Spleen (tissue), 7 donors: ENCODE measurements at regions not wholly inside any gene's neighbourhood (a gene's known extent, or its start where the extent isn't known, plus 50 kb on each side); places are given as distances from the start of the nearest gene placed in this dataset.

Source experiments
- POLR2A ChIP-seq, 3 donors: fragments of 450-650 bp; IDR thresholded peaks; one replicate each; pipeline ENCODE4 v1.5.1; 2017; ENCODE audit warnings: antibody characterized with exemption in 3 of 3, mild to moderate bottlenecking in 1 of 3
- POLR2AphosphoS5 ChIP-seq, 3 donors: sonication (generic); formaldehyde crosslinking; IDR thresholded peaks; one replicate each; pipeline ENCODE4 v1.5.1; 2017; ENCODE audit warnings: antibody characterized with exemption in 3 of 3
- TF ChIP-seq, protein P1 (sequence below), 11 experiments: fragments of 200-600 bp in 7 of 11; fragments of 450-650 bp in 4 of 11; sonication (generic) in 4 of 11; IDR thresholded peaks in 8 of 11; conservative IDR thresholded peaks in 3 of 11; 1 replicate in 7 of 11; 2 replicates in 4 of 11; pipeline versions ENCODE4 v1.4.0 to v1.8.0; 2016 to 2021; ENCODE audit warnings: antibody characterized with exemption in 11 of 11, inconsistent platforms in 4 of 11, mild to moderate bottlenecking in 1 of 11
- donor health status: DM: no; HTN: no; CAD: no; lungs with moderate emphysema.
- donor health status: DM: no; HTN: no; CAD: no.
- donor health status: DM: no; HTN: no; CAD: no.

DNA sequence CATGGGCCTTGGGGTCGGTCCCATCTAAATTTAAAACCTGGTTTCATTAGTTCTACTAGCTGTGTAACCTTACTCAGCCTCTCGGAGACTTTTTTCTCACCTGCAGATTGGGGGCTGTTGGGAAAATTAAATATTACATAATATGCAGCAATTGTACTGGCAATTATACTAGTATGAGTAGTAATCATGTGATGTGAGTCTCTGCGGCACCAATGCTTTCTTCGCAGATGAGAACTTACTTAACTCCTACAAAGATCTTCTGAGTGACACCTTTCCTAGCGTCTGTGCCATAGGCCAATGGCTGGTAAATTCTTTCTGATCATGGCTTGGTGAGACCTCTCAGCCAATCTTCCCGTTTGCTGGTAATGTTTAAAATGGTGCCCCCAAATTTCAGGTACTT, 391.3 kb downstream of the NXPE2 start:
- TF ChIP-seq POLR2A (IDR thresholded peaks at IDR 0.05) (no peak), POLR2AphosphoS5 (IDR thresholded peaks at IDR 0.05) (no peak)
- TF ChIP-seq, protein P1, sequence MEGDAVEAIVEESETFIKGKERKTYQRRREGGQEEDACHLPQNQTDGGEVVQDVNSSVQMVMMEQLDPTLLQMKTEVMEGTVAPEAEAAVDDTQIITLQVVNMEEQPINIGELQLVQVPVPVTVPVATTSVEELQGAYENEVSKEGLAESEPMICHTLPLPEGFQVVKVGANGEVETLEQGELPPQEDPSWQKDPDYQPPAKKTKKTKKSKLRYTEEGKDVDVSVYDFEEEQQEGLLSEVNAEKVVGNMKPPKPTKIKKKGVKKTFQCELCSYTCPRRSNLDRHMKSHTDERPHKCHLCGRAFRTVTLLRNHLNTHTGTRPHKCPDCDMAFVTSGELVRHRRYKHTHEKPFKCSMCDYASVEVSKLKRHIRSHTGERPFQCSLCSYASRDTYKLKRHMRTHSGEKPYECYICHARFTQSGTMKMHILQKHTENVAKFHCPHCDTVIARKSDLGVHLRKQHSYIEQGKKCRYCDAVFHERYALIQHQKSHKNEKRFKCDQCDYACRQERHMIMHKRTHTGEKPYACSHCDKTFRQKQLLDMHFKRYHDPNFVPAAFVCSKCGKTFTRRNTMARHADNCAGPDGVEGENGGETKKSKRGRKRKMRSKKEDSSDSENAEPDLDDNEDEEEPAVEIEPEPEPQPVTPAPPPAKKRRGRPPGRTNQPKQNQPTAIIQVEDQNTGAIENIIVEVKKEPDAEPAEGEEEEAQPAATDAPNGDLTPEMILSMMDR (IDR thresholded peaks at IDR 0.05 in 8 of 11, conservative IDR thresholded peaks at IDR 0.05 in 3 of 11): no peak
